T-helper 17 cell (primary cell): ENCODE measurements at regions not wholly inside any gene's neighbourhood (a gene's known extent, or its start where the extent isn't known, plus 50 kb on each side); places are given as distances from the start of the nearest gene placed in this dataset.
"Not testable (repeated sequence)": the region's sequence is repeated elsewhere in the genome, so short reads cannot be mapped to it uniquely, and the experiment has no call there.

Source experiments
- ATAC-seq: fragments of 150-1000 bp; cut with Tn5 transposase; 2 replicates; pipeline ENCODE4 v1.10.0; 2021; ENCODE audit warnings: mild to moderate bottlenecking, moderate library complexity
- DNase-seq, 3 donors: peaks; one replicate each; pipeline versions ENCODE4 v3.0.0 to v3.0.0-alpha.2; 2020 to 2021
- H3K9me3 ChIP-seq: one replicate; pipeline ENCODE4 v1.7.0; 2013; ENCODE audit warnings: low read length, mild to moderate bottlenecking; ENCODE audit not compliant: control insufficient read depth, poor library complexity, severe bottlenecking
- H3K27ac Mint-ChIP-seq: one replicate; pipeline ENCODE4 v1.8.0; 2022; ENCODE audit warnings: mild to moderate bottlenecking, moderate library complexity, mixed read lengths
- H3K27me3 Mint-ChIP-seq: one replicate; pipeline ENCODE4 v1.8.0; 2022; ENCODE audit warnings: mixed read lengths
- H3K36me3 Mint-ChIP-seq: one replicate; pipeline ENCODE4 v1.8.0; 2022; ENCODE audit warnings: low read depth, mixed read lengths
- H3K4me1 Mint-ChIP-seq: one replicate; pipeline ENCODE4 v1.8.0; 2022; ENCODE audit warnings: mild to moderate bottlenecking, mixed read lengths
- H3K4me3 Mint-ChIP-seq: one replicate; pipeline ENCODE4 v1.8.0; 2022; ENCODE audit warnings: mild to moderate bottlenecking, moderate library complexity, mixed read lengths

- no peak for DNase-seq
- no peak for ATAC-seq
- Mint-ChIP-seq H3K27me3 (no peaks in the 10 kb centered on the region), H3K27ac (no peak overlapping the region), H3K4me3 (no peak overlapping the region), H3K36me3 (no peaks in the 10 kb centered on the region), H3K4me1 (no peaks in the 10 kb centered on the region)
- no peaks in the 10 kb centered on the region for H3K9me3 ChIP-seq
Observed at GRCh38 chr4:155060873-155061272, 147.6 kb upstream of the NPY2R start.

- no peak overlapping the region for H3K27ac Mint-ChIP-seq
- DNase-seq (no peak), ATAC-seq (no peak)
- H3K4me3 Mint-ChIP-seq = no peak overlapping the region
- H3K4me1 Mint-ChIP-seq = no peaks in the 10 kb centered on the region
- no peaks in the 10 kb centered on the region for H3K27me3 Mint-ChIP-seq
- no peaks in the 10 kb centered on the region for H3K36me3 Mint-ChIP-seq
- H3K9me3 ChIP-seq = no peaks in the 10 kb centered on the region
Observed at GRCh38 chr4:155062948-155063347, 145.5 kb upstream of the NPY2R start.

GRCh38 chr4:155064934-155065333 lies 143.5 kb upstream of the NPY2R start:
- H3K9me3 ChIP-seq, H3K27me3 Mint-ChIP-seq, ATAC-seq, H3K4me1 Mint-ChIP-seq, H3K4me3 Mint-ChIP-seq, DNase-seq, H3K27ac Mint-ChIP-seq, H3K36me3 Mint-ChIP-seq: not testable (repeated sequence)

GRCh38 chr4:155066871-155067270 lies 141.6 kb upstream of the NPY2R start:
- no peaks in the 10 kb centered on the region for H3K4me1 Mint-ChIP-seq
- H3K4me3 Mint-ChIP-seq = no peak overlapping the region
- ATAC-seq = no peak
- no peak for DNase-seq
- no peak overlapping the region for H3K27ac Mint-ChIP-seq
- H3K9me3 ChIP-seq = no peaks in the 10 kb centered on the region
- no peaks in the 10 kb centered on the region for H3K36me3 Mint-ChIP-seq
- H3K27me3 Mint-ChIP-seq = no peaks in the 10 kb centered on the region

- H3K9me3 ChIP-seq = no peaks in the 10 kb centered on the region
- Mint-ChIP-seq H3K27ac (no peak overlapping the region), H3K36me3 (no peaks in the 10 kb centered on the region), H3K4me3 (no peak overlapping the region), H3K27me3 (no peaks in the 10 kb centered on the region), H3K4me1 (no peaks in the 10 kb centered on the region)
- DNase-seq (no peak), ATAC-seq (no peak)
Observed at GRCh38 chr4:155071962-155072361, 136.5 kb upstream of the NPY2R start.

- ATAC-seq (no peak), DNase-seq (no peak)
- no peaks in the 10 kb centered on the region for H3K9me3 ChIP-seq
- H3K4me3 Mint-ChIP-seq = no peak overlapping the region
- H3K36me3 Mint-ChIP-seq = no peaks in the 10 kb centered on the region
- no peaks in the 10 kb centered on the region for H3K4me1 Mint-ChIP-seq
- H3K27me3 Mint-ChIP-seq = no peaks in the 10 kb centered on the region
- no peak overlapping the region for H3K27ac Mint-ChIP-seq
Observed at GRCh38 chr4:155072417-155072816, 136.0 kb upstream of the NPY2R start.

- no peak overlapping the region for H3K27ac Mint-ChIP-seq
- H3K9me3 ChIP-seq = no peaks in the 10 kb centered on the region
Observed at GRCh38 chr4:155073852-155074251, 134.6 kb upstream of the NPY2R start.

GRCh38 chr4:155076256-155076785 lies 132.1 kb upstream of the NPY2R start:
- no peaks in the 10 kb centered on the region for H3K4me1 Mint-ChIP-seq
- ATAC-seq = no peak
- no peaks in the 10 kb centered on the region for H3K27me3 Mint-ChIP-seq
- DNase-seq = no peak
- no peaks in the 10 kb centered on the region for H3K9me3 ChIP-seq
- H3K4me3 Mint-ChIP-seq = no peak overlapping the region
- H3K36me3 Mint-ChIP-seq = no peaks in the 10 kb centered on the region
- no peak overlapping the region for H3K27ac Mint-ChIP-seq

More at GRCh38 chr4:155073852-155074251, 134.6 kb upstream of the NPY2R start:
- no peak for ATAC-seq
- DNase-seq = no peak
- Mint-ChIP-seq H3K4me1 (no peaks in the 10 kb centered on the region), H3K27me3 (no peaks in the 10 kb centered on the region), H3K4me3 (no peak overlapping the region), H3K36me3 (no peaks in the 10 kb centered on the region)

- ATAC-seq (no peak), DNase-seq (no peak)
- Mint-ChIP-seq H3K36me3 (no peaks in the 10 kb centered on the region), H3K4me3 (no peak overlapping the region), H3K27me3 (no peaks in the 10 kb centered on the region), H3K27ac (no peak overlapping the region), H3K4me1 (no peaks in the 10 kb centered on the region)
- H3K9me3 ChIP-seq = no peaks in the 10 kb centered on the region
Observed at GRCh38 chr4:155077452-155078229, 130.8 kb upstream of the NPY2R start.

- H3K27ac Mint-ChIP-seq = no peak overlapping the region
- H3K9me3 ChIP-seq = no peaks in the 10 kb centered on the region
- H3K4me3 Mint-ChIP-seq = no peak overlapping the region
- no peaks in the 10 kb centered on the region for H3K36me3 Mint-ChIP-seq
- no peaks in the 10 kb centered on the region for H3K27me3 Mint-ChIP-seq
- H3K4me1 Mint-ChIP-seq = no peaks in the 10 kb centered on the region
- ATAC-seq = no peak
- no peak for DNase-seq
Observed at GRCh38 chr4:155079871-155080270, 128.6 kb upstream of the NPY2R start.

GRCh38 chr4:155081222-155081621 lies 127.2 kb upstream of the NPY2R start:
- H3K4me1 Mint-ChIP-seq = no peaks in the 10 kb centered on the region
- no peak overlapping the region for H3K27ac Mint-ChIP-seq
- DNase-seq = no peak

GRCh38 chr4:155085843-155086530 lies 122.4 kb upstream of the NPY2R start:
- DNase-seq = no peak
- Mint-ChIP-seq H3K4me1 (no peaks in the 10 kb centered on the region), H3K36me3 (no peaks in the 10 kb centered on the region), H3K27ac (no peak overlapping the region), H3K27me3 (no peaks in the 10 kb centered on the region), H3K4me3 (no peak overlapping the region)
- no peak for ATAC-seq
- no peaks in the 10 kb centered on the region for H3K9me3 ChIP-seq

More at GRCh38 chr4:155081222-155081621, 127.2 kb upstream of the NPY2R start:
- ATAC-seq = no peak
- H3K9me3 ChIP-seq = no peaks in the 10 kb centered on the region
- no peak overlapping the region for H3K4me3 Mint-ChIP-seq
- H3K36me3 Mint-ChIP-seq = no peaks in the 10 kb centered on the region
- H3K27me3 Mint-ChIP-seq = no peaks in the 10 kb centered on the region

GRCh38 chr4:155094201-155094820 lies 114.1 kb upstream of the NPY2R start:
- H3K4me1 Mint-ChIP-seq = no peaks in the 10 kb centered on the region
- no peak for ATAC-seq
- H3K4me3 Mint-ChIP-seq = no peak overlapping the region
- H3K27me3 Mint-ChIP-seq = peaks cover 7% of the 10 kb centered on the region
- H3K36me3 Mint-ChIP-seq = no peaks in the 10 kb centered on the region
- DNase-seq = no peak
- H3K27ac Mint-ChIP-seq = no peak overlapping the region
- H3K9me3 ChIP-seq = peaks cover 3% of the 10 kb centered on the region
